ENCODE measurements at regions not wholly inside any gene's neighbourhood (a gene's known extent, or its start where the extent isn't known, plus 50 kb on each side); places are given as distances from the start of the nearest gene placed in this dataset.

DNA sequence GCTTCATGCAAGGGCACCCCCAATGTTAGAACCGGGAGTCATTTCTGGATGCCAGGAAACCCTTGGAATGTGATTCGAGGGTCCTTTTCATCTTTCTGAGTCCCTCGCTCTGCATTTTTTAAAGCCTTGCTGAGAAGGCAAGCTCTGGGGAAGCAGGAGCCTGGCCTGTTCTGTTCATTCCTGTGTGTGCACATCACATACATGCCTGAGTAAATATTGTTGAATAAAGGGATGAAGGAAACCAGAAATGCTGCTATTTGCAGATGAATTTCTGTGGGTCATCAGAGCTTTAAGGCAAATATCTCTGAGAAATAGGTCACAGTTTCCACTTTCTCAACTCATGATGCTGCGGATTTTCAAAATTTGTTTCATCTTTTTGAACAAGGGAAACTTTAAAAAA is 170.1 kb downstream of the PAH start:
- no peaks in the 10 kb centered on the region for H3F3A ChIP-seq (ENCODE audit: low read depth)
- no peak overlapping the region for H3K4me3 ChIP-seq
- Mint-ChIP-seq H3K36me3 (no peaks in the 10 kb centered on the region), H3K9me3 (no peaks in the 10 kb centered on the region), H3K4me1 (no peaks in the 10 kb centered on the region), H3K27me3 (ENCODE audit: insufficient read depth, low read depth) (peaks cover 6% of the 10 kb centered on the region), H3K4me3 (no peak overlapping the region), H3K27ac (no peak overlapping the region)
- TF ChIP-seq EZH2 (IDR thresholded peaks at IDR 0.05) (no peak), EZH2phosphoT487 (IDR thresholded peaks at IDR 0.05) (no peak)
- TF ChIP-seq, protein P1, sequence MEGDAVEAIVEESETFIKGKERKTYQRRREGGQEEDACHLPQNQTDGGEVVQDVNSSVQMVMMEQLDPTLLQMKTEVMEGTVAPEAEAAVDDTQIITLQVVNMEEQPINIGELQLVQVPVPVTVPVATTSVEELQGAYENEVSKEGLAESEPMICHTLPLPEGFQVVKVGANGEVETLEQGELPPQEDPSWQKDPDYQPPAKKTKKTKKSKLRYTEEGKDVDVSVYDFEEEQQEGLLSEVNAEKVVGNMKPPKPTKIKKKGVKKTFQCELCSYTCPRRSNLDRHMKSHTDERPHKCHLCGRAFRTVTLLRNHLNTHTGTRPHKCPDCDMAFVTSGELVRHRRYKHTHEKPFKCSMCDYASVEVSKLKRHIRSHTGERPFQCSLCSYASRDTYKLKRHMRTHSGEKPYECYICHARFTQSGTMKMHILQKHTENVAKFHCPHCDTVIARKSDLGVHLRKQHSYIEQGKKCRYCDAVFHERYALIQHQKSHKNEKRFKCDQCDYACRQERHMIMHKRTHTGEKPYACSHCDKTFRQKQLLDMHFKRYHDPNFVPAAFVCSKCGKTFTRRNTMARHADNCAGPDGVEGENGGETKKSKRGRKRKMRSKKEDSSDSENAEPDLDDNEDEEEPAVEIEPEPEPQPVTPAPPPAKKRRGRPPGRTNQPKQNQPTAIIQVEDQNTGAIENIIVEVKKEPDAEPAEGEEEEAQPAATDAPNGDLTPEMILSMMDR (IDR thresholded peaks at IDR 0.05), result no peak
- H3K9ac ChIP-seq, result no peak overlapping the region
- no peak overlapping the region for H2AFZ ChIP-seq (replicated peaks)
- no peaks in the 10 kb centered on the region for H3K4me1 ChIP-seq
- DNase-seq (ENCODE audit: low spot score), result no peak
- no peaks in the 10 kb centered on the region for H3K36me3 ChIP-seq
- H3K79me2 ChIP-seq (ENCODE audit: low read depth), result no peaks in the 10 kb centered on the region
- H3K27ac ChIP-seq, result no peak overlapping the region
- H3K4me2 ChIP-seq, result no peak overlapping the region
- no peaks in the 10 kb centered on the region for H4K20me1 ChIP-seq (ENCODE audit: low read depth)
- no peaks in the 10 kb centered on the region for H3K9me3 ChIP-seq (ENCODE audit: low read depth)
- H3K27me3 ChIP-seq, result no peaks in the 10 kb centered on the region

DNA sequence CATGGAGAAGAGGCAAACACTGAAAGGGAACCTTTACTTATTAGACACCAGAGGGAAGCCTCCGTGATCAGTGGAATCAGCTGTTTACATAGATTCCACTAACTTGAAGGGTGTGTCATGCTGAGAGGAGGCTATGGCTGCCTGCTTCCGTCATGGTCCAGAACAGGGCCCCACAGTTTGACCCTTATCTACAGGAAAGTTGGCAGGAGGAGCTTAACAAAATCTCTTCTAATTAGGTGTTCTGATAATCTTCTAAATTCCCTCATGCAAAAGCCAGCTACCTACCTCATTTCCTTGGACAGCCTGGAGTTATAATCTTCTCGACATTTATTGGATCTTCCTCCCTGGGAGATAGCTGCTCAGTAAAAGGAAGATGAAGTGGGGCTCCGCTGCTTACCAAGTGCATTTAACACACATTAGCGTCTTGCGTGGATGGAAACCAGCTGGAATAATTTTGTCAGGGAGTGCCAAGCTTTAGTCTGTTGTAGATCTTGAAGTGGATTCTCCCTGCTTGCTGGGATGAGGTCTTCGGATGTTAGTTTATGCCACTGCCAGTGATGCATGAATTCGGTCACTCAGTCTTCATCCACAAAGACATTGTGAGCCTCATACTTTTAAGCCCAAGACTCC is 171.0 kb downstream of the PAH start:
- Histone ChIP-seq H4K20me1 (ENCODE audit: low read depth) (no peaks in the 10 kb centered on the region), H3K79me2 (ENCODE audit: low read depth) (no peaks in the 10 kb centered on the region), H3K4me3 (no peak overlapping the region), H3F3A (ENCODE audit: low read depth) (no peaks in the 10 kb centered on the region), H2AFZ (replicated peaks) (no peak overlapping the region), H3K9ac (no peak overlapping the region), H3K27ac (no peak overlapping the region), H3K27me3 (no peaks in the 10 kb centered on the region), H3K9me3 (ENCODE audit: low read depth) (no peaks in the 10 kb centered on the region), H3K36me3 (no peaks in the 10 kb centered on the region), H3K4me1 (no peaks in the 10 kb centered on the region), H3K4me2 (no peak overlapping the region)
- H3K4me1 Mint-ChIP-seq, result no peaks in the 10 kb centered on the region
- peaks cover 6% of the 10 kb centered on the region for H3K27me3 Mint-ChIP-seq (ENCODE audit: insufficient read depth, low read depth)
- H3K4me3 Mint-ChIP-seq, result no peak overlapping the region
- no peaks in the 10 kb centered on the region for H3K9me3 Mint-ChIP-seq
- no peak overlapping the region for H3K27ac Mint-ChIP-seq
- no peaks in the 10 kb centered on the region for H3K36me3 Mint-ChIP-seq
- DNase-seq (ENCODE audit: low spot score), result no peak
- TF ChIP-seq, protein P1 (IDR thresholded peaks at IDR 0.05), result no peak
- TF ChIP-seq EZH2phosphoT487 (IDR thresholded peaks at IDR 0.05) (no peak), EZH2 (IDR thresholded peaks at IDR 0.05) (no peak)

DNA sequence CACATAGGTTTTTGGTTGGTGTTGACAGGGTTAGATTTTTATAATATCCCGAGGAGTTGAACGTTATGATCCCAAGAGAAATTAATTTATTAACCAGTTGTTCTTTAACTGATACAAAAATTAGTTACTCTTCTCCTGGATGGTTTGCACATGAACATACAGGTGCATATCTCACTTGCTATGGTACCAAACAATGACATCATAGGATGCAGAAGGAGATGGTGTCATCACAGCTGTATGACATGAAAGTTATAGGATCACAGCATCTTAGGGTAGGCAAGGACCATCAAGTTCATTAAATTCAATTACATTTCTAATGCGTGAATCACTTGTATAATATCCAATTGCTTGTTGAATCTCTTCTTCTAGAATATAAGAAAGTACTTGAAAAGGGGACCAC is 175.8 kb downstream of the PAH start:
- DNase-seq (ENCODE audit: low spot score), result no peak
- H3K27me3 ChIP-seq, result no peaks in the 10 kb centered on the region
- Mint-ChIP-seq H3K4me1 (no peaks in the 10 kb centered on the region), H3K4me3 (no peak overlapping the region), H3K27ac (no peak overlapping the region), H3K9me3 (no peaks in the 10 kb centered on the region), H3K27me3 (ENCODE audit: insufficient read depth, low read depth) (peaks cover 2% of the 10 kb centered on the region), H3K36me3 (no peaks in the 10 kb centered on the region)
- no peaks in the 10 kb centered on the region for H4K20me1 ChIP-seq (ENCODE audit: low read depth)
- no peaks in the 10 kb centered on the region for H3K9me3 ChIP-seq (ENCODE audit: low read depth)
- H3F3A ChIP-seq (ENCODE audit: low read depth), result no peaks in the 10 kb centered on the region
- TF ChIP-seq, protein P1 (IDR thresholded peaks at IDR 0.05), result no peak
- TF ChIP-seq EZH2phosphoT487 (IDR thresholded peaks at IDR 0.05), result no peak
- no peak for TF ChIP-seq EZH2 (IDR thresholded peaks at IDR 0.05)
- no peak overlapping the region for H2AFZ ChIP-seq (replicated peaks)
- H3K79me2 ChIP-seq (ENCODE audit: low read depth), result no peaks in the 10 kb centered on the region
- no peak overlapping the region for H3K4me2 ChIP-seq
- no peak overlapping the region for H3K4me3 ChIP-seq
- H3K27ac ChIP-seq, result no peak overlapping the region
- H3K9ac ChIP-seq, result no peak overlapping the region
- no peaks in the 10 kb centered on the region for H3K4me1 ChIP-seq
- no peaks in the 10 kb centered on the region for H3K36me3 ChIP-seq

All from neural progenitor cell (in vitro differentiated cells).